WTC11 (cell line): ENCODE measurements at regions not wholly inside any gene's neighbourhood (a gene's known extent, or its start where the extent isn't known, plus 50 kb on each side); places are given as distances from the start of the nearest gene placed in this dataset.

Experiments
- ATAC-seq: fragments of 200-7000 bp; cut with Tn5 transposase; 2 replicates; pipeline ENCODE4 v1.10.0; 2021; ENCODE audit warnings: mild to moderate bottlenecking, moderate library complexity
- CTCF ChIA-PET: fragments of 300-600 bp; sonication (Branson Sonifier 250); formaldehyde crosslinking; loops from one replicate; lab custom pipeline; 2021; ENCODE audit warnings: antibody characterized with exemption; lab: Charles Lee
- POLR2A ChIA-PET: fragments of 350-600 bp; sonication (Branson Sonifier 250); formaldehyde crosslinking; loops from one replicate; lab custom pipeline; 2021; ENCODE audit warnings: antibody characterized with exemption; lab: Charles Lee
- DNase-seq: peaks from one replicate; pipeline ENCODE4 v3.0.0; 2021; ENCODE audit warnings: low spot score
- H3K27ac Mint-ChIP-seq: 2 replicates; pipeline ENCODE4 v1.8.0; 2021; ENCODE audit warnings: mixed read lengths
- H3K27me3 Mint-ChIP-seq: 2 replicates; pipeline ENCODE4 v1.8.0; 2021; ENCODE audit warnings: low read depth, mild to moderate bottlenecking, moderate library complexity, mixed read lengths
- H3K36me3 Mint-ChIP-seq: 2 replicates; pipeline ENCODE4 v1.8.0; 2021; ENCODE audit warnings: mixed read lengths
- H3K4me1 Mint-ChIP-seq: 2 replicates; pipeline ENCODE4 v1.8.0; 2022; ENCODE audit warnings: mixed read lengths
- H3K4me3 Mint-ChIP-seq: 2 replicates; pipeline ENCODE4 v1.8.0; 2021; ENCODE audit warnings: mild to moderate bottlenecking, moderate library complexity, mixed read lengths
- H3K9me3 Mint-ChIP-seq: 2 replicates; pipeline ENCODE4 v1.8.0; 2021; ENCODE audit warnings: mixed read lengths
- ETV6 ChIP-seq: sonication (generic); formaldehyde crosslinking; IDR thresholded peaks from 2 replicates; pipeline ENCODE4 v1.8.1; 2022; ENCODE audit warnings: mild to moderate bottlenecking, missing genetic modification reagents
- FOXP1 ChIP-seq: sonication (generic); formaldehyde crosslinking; IDR thresholded peaks from 2 replicates; pipeline ENCODE4 v1.8.0; 2022; ENCODE audit warnings: missing genetic modification reagents, mild to moderate bottlenecking, moderate library complexity, borderline replicate concordance
- GRHL2 ChIP-seq: fragments of 250-450 bp; sonication (Bioruptor Pico); IDR thresholded peaks from 2 replicates; pipeline ENCODE4 v1.8.0; 2022; ENCODE audit warnings: mild to moderate bottlenecking, moderate library complexity; ENCODE audit not compliant: insufficient replicate concordance, severe bottlenecking
- GTF2I ChIP-seq: fragments of 250-450 bp; sonication (Bioruptor Pico); conservative IDR thresholded peaks from 2 replicates; pipeline ENCODE4 v1.4.0; 2021; ENCODE audit warnings: mild to moderate bottlenecking
- MXD4 ChIP-seq: fragments of 250-450 bp; sonication (Bioruptor Pico); IDR thresholded peaks from 2 replicates; pipeline ENCODE4 v1.8.0; 2021; ENCODE audit warnings: mild to moderate bottlenecking, moderate library complexity, borderline replicate concordance
- NFE2L1 ChIP-seq: sonication (generic); formaldehyde crosslinking; IDR thresholded peaks from 2 replicates; pipeline ENCODE4 v1.8.1; 2023; ENCODE audit warnings: missing genetic modification reagents
- PRDM15 ChIP-seq: sonication (generic); formaldehyde crosslinking; IDR thresholded peaks from 2 replicates; pipeline ENCODE4 v1.8.0; 2022; ENCODE audit warnings: missing genetic modification reagents
- TEAD4 ChIP-seq: sonication (generic); formaldehyde crosslinking; IDR thresholded peaks from 2 replicates; pipeline ENCODE4 v1.8.0; 2022; ENCODE audit warnings: mild to moderate bottlenecking, missing genetic modification reagents
- ZNF138 ChIP-seq: sonication (generic); formaldehyde crosslinking; conservative IDR thresholded peaks from 2 replicates; pipeline ENCODE4 v1.8.1; 2022; ENCODE audit warnings: mild to moderate bottlenecking, moderate library complexity, missing genetic modification reagents
- ZNF219 ChIP-seq: sonication (generic); formaldehyde crosslinking; IDR thresholded peaks from 2 replicates; pipeline ENCODE4 v1.8.0; 2023; ENCODE audit warnings: missing genetic modification reagents, mild to moderate bottlenecking, borderline replicate concordance
- ZNF396 ChIP-seq: fragments of 250-450 bp; sonication (Bioruptor Pico); IDR thresholded peaks from 2 replicates; pipeline ENCODE4 v1.8.0; 2021; ENCODE audit warnings: mild to moderate bottlenecking, moderate library complexity, borderline replicate concordance
- ZNF512 ChIP-seq: sonication (generic); formaldehyde crosslinking; IDR thresholded peaks from 2 replicates; pipeline ENCODE4 v1.8.1; 2022; ENCODE audit warnings: missing genetic modification reagents, borderline replicate concordance
- microRNA-seq: library from miRNA; unstranded; fragments of <30 nt; microRNA quantifications from one replicate; pipeline ENCODE4 v1.2.0, GENCODE V29; 2022; ENCODE audit warnings: borderline number of aligned reads

- CTCF ChIA-PET = no interaction called here
- no peak overlapping the region for H3K4me3 Mint-ChIP-seq
- TF ChIP-seq FOXP1 (CRISPR knock-in tag) (no peak), GRHL2 (CRISPR knock-in tag) (no peak), GTF2I (CRISPR knock-in tag) (no peak), ZNF396 (CRISPR knock-in tag) (no peak), NFE2L1 (no peak), MXD4 (no peak), ETV6 (no peak), TEAD4 (CRISPR knock-in tag) (no peak), ZNF138 (no peak), PRDM15 (CRISPR knock-in tag) (no peak), ZNF512 (CRISPR knock-in tag) (no peak), ZNF219 (CRISPR knock-in tag) (no peak)
- TF ChIP-seq, all 79 proteins: peak for 0
- Mint-ChIP-seq H3K27ac (no peak overlapping the region), H3K36me3 (peaks cover 41% of the 10 kb centered on the region), H3K4me1 (peaks cover 16% of the 10 kb centered on the region), H3K27me3 (peaks cover 9% of the 10 kb centered on the region), H3K9me3 (peaks cover 56% of the 10 kb centered on the region)
- POLR2A ChIA-PET = no interaction called here
- DNase-seq = no peak
- ATAC-seq = no peak
Measured at GRCh38 chr15:79140846-79141570, 50.4 kb upstream of the RASGRF1 start.

Small RNAs in the stretch of these regions (microRNA-seq; reads per million reads assigned to microRNA genes)
- 11.5 reads per million, percentile 28 among the genes with 10 or more reads in this experiment for gene MIR184
